Dedifferentiated amniotic fluid mesenchymal stem cell (primary cell): ENCODE measurements at regions not wholly inside any gene's neighbourhood (a gene's known extent, or its start where the extent isn't known, plus 50 kb on each side); places are given as distances from the start of the nearest gene placed in this dataset.
"Not testable (repeated sequence)": the region's sequence is repeated elsewhere in the genome, so short reads cannot be mapped to it uniquely, and the experiment has no call there.

ENCODE experiments used
- DNase-seq: peaks from one replicate; pipeline ENCODE4 v3.0.0-alpha.2; 2016; ENCODE audit errors: extremely low spot score

DNA sequence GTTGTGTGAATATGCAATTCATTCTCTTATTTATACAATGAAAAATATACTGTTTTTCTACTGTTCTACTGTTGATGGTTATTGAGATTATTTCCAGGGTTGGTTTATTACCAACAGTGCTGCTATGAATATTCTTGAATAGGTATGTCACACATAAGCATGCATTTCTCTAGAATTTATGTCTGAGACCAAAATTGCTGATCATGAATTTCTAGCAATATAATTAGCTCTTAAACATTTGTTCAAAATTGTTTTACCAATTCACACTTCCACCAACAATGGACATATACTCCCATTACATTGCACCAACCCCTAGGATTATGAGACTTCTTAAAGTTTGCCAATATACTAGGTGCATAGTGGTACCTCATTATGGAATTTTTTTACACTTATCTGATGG, 164.1 kb upstream of the KCNQ5 start:
- no peak for DNase-seq

DNA sequence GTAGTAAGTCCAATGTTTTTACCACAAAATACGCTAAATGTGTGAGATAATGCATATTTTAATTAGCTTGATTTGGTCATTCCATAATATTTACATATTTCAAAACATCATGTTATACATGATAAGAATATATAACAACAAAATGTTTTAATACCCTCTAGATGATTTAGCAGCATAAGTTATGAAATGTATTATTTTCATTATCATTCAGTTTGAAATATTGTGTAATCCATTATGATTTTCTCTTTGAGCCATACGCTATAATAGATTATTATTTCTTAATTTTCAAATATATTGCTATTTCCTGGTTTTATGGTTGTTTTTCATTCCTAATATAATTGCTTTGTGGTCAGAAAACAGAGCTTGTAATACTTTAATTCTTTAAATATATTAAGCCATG, 163.3 kb upstream of the KCNQ5 start:
- DNase-seq: no peak

DNA sequence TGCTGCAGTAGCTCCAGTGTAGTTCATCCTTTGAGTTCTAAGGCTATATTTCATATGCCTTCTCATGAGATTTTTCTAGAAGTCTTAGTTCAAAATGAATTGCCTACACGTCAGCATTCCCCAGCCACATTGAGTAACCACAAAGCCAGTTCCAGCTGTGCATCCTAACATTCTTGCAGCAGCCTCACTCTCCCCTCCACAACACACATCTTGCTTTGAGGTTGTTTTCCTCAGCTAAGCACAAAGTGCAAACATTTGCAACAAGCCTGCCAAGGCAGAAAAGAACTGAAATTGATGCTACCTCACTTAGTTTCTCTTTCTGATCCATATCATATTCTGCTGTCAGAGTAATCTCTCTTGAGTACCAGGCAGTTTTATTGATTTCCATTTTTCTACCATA, 160.7 kb upstream of the KCNQ5 start:
- DNase-seq: peak; percentile 39

DNA sequence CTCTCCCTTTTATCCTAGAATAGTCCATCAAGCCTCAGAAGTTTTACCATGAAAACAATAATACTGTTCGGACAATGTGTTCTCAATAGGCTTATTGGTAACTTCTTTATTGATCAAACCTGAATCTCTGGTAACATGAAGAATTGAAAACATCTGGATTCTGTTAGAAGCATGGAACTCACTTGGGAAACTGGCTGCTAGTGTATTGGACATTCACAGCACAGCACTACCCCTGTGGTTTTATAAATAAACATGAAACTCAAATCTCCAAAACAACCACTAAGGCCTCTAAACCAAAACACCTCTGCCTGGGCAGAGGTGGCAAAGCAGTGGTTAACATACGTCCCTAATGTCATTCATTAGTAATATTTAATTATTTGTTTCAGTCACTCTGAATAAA, 157.6 kb upstream of the KCNQ5 start:
- DNase-seq: no peak

DNA sequence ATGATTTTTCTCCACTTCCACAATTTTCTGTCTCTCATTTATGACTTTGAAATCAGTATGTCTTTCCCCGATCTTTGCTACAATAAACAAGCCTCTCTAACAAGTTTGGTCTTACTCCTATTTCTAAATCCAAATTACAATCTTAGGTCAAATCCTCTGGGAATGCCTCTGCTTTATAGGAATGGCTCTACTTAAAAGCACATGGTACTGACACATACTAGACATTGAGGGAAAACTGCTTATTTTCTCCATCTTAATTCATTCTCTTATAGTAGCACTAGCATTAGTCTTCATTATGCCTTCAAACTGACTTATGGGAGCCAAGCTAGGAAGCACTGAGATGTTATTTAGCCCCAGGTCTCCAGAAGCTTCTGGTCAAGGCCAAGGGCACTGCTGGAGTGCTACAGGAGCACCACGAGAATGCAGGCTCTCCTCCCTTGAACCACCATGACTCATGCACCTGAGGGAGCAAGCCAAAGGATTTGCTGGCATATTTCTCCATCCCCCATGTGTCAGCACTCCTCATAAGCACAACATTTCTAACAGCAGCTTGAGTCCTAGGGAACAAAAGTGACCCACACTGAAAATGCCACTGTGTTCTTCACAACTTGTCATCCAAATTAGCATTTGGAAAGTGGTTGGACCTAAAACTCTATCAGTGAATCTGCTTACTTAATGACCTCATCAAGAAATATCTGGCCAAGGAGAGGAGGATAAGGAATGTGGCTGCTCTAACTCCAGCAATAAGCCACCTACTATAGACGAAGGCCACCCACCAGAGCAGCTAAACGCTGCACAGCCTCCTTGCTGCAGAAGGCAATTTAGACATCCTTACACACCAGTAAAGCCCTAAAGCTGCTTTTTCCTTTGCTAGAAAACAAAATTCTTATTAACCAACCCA, 156.8 kb upstream of the KCNQ5 start:
- DNase-seq: peak; percentile 24

DNA sequence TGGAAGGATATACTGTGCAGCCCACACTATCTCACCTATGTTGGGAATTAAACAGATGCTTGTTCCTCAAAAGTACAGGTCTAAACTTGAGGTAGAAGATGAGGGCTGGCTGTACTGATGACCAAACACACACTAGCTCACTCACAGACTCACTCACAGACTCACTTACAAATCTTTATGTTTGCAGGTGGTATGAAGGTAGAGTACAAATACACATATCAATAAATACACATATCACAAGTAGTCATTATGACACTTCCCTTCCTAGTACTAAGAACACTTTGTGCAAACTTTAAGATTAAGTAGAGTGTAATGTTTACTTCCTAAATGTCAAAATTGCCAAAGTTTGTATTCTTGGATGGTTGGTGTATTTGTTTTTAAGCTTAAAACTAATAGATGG, 155.4 kb upstream of the KCNQ5 start:
- no peak for DNase-seq

DNA sequence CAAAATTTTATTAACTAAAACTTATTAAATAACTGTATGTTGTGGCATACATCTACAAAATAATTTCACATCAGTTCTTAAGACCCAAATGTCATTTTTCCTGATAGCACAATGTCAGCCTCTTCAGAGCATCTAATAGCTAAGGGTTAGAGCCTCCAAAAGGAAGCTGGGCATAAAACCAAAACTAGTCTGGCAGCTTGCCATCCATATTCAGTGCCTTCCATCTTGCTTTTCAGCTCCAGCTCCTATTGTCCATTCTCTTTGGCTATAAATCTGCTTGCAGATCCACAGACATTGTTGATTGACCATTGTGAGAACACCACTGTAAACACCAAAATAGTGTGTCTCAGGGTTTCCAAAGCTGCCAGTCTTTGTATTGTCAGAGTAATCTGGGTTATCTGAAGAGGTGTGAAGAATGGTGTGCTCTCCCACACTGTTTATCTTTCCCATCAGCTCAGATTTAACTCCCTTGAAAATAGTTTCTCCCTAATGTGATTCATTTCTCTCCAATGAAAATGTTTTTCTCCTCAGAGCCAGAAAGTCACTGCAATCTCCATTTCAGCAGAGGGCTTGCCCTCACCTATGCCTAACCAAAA, 154.8 kb upstream of the KCNQ5 start:
- no peak for DNase-seq

DNA sequence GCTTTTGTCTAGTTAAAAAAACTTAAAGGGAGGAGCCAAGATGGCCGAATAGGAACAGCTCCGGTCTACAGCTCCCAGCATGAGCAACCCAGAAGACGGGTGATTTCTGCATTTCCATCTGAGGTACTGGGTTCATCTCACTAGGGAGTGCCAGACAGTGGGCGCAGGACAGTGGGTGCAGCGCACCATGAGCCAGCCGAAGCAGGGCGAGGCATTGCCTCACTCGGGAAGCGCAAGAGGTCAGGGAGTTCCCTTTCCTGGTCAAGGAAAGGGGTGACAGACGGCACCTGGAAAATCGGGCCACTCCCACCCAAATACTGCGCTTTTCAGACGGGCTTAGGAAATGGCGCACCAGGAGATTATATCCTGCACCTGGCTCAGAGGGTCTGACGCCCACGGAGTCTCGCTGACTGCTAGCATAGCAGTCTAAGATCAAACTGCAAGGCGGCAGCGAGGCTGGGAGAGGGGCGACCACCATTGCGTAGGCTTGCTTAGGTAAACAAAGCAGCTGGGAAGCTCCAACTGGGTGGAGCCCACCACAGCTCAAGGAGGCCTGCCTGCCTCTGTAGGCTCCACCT, 152.4 kb upstream of the KCNQ5 start:
- DNase-seq: not testable (repeated sequence)

DNA sequence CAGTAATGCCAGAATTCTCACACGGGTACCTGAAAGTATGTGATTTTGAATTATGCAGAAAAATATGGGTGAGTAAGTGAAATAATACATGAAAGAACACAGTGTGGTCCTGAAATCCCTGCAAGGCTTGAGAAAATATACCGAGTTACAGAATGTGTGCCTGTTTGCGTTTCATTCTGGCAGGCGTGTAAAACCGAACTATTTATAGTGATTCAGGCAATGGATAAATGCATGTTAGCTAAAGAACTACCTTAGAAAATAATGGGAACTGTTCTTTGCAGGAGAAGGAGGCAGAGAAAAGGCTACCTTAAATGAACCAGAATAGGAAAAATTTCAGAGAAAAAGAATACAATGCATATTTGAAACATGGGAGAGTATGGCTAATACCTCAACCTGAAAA, 145.8 kb upstream of the KCNQ5 start:
- DNase-seq: no peak

DNA sequence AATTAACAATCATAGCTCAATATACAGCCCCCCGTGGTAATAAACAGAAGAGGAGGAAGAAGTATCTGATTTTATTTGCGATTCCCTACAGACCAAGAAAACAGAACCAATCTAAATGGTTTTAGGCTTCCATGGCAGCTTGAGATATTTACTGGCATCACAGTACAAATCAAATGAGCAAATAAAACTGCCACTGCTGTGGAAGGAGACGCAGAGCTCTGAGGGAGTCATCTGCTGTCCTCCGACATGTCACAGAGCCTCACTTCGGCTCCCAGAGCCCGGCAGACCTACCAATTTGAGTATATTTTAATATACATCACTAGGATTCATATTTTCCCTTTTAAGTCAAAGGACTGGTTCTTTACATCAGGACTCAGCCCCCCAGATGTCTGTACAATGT, 145.2 kb upstream of the KCNQ5 start:
- no peak for DNase-seq

DNA sequence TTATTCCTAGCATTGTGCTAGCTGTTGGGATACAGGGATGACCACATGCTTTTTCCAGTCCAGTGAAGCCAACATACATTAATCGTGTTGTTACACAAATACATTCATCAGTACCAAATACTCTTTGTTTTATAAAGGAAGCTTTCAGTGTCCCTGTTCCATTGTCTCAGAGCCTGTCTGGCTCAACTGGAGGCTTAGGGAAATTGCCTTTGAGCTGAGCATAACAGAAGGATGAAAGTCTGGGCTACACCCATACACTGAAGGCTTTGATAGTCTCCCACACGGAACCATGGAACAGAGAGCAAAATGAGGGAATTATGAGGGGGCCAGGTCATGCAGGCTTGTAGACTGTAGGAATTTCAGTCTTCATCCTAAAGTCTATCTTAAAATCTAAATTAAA, 126.4 kb upstream of the KCNQ5 start:
- no peak for DNase-seq

DNA sequence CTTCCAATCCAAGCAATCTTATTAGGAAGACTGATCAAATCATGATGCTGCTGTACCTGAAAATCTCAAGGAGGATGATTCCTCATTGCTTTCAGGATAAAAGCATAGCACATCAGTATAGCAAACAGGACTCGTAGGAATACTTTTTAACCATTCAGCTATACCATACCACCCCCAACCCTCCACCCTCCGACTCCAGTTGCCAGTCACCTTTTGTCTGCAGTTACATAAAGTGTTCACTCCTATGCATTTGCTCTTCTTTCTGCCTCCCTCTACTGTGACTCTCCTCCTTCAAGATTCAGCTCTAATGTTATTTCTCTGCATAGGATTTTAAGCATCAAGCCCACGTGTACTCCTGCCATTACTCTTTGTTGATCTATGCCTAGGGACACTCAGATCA, 124.7 kb upstream of the KCNQ5 start:
- DNase-seq: no peak

DNA sequence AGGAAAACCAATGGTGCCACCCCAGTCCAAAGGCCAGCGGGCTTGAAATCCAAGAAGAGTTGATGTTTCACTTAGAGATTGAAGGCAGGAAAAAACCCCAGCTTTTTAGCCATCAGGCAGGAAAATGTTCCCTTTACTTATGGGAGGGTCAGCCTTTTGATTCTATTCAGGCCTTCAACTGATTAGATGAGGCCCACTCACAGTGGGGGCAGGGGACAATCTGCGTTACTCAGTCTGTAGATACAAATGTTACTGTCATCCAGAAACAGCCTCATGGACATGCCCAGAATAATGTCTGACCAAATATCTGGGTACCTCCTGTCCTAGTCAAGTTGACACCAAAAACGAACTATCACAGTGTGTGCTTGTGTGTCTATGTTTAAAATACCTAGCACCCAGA, 121.2 kb upstream of the KCNQ5 start:
- no peak for DNase-seq

DNA sequence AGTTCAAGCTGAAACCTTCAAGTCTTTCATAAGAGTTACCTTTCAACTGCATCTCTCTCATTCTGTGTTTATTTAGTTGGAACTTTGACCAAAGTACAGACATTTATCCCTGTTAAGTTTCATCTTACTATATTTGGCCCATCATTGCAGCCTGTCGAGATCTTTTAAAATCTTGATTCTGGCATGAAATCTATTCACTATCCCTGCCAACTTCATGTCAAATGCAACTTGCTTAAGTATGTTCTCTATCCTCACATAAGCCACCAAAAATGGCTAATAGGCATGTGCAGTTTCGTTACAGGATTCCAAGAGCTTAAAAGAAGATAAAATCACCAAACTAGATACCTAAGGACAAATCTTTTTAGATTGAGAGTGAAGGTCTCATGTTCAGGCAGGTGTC, 117.5 kb upstream of the KCNQ5 start:
- DNase-seq: peak; percentile 17

DNA sequence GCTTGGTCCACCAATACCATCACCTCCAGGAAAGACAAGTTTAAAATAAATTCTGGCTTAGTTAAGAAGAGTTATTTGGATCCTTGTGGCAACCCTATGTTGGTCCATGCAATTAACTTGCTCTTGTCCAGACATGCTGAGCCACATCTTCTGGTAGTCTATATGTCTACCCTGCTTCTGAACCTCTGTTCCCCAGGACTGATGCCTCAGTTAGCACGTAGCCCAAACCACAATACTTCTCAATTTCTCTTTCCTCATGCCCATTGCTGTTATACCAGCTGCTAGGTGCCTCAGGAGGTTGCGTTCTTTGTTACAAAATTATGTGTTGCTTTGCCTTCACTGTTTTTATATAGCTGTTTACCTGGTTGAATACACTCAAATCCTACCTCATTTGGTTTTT, 116.4 kb upstream of the KCNQ5 start:
- no peak for DNase-seq

DNA sequence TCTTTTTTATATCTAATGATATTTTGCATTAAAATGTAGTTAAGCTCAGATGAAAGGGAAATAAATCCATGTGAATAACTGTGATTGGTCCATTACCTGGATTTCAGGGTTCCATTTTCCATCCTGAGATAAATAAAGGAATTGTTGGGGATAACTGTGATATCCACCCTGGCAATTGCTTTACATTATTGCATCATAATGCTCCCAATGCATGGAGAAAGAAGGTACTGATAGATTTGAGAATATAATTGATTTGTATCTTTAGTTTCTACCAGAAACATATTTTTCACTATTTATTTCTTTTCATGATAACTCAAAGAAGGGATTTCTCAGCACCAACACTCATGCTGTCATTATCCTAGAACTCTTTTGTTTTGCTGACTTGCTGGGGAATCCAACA, 102.0 kb upstream of the KCNQ5 start:
- no peak for DNase-seq

DNA sequence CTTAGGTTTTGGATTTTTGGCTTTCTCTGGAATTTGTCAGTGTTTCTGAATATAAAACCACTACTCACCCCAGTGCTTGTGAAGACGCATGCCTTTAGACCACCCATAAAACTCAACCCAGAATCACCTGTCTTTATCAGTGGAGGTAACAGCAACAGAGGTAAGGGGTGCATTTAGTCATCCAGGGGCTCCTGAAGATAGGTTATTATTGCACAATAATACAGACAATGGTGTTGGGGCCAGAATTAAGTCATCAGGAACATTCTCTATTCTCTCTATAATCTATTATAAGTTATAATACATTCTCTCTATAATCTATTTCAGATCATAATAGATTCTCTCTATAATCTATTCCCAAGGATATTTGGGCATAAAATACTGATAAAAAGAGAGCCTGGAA, 100.2 kb upstream of the KCNQ5 start:
- DNase-seq: no peak

DNA sequence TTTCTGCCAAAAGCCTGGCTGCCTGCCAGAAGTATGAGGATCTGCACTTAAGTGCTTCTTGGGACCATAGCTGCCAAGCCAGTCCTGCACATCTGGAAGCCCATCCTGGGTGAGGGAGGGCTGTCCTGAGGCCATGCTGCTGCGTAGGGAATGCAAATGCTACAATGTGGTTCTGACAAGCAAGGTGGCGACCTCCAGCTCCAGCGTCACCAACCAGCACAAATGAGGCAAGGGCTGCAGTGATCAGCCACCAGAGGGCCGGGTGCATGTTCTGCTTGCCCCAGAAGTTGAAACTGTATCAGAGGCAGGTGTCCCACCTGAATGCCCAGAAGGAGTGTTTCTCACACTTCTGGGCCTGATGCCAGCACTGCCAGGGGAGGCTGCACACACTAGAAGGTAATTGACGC, 99.1 kb upstream of the KCNQ5 start:
- no peak for DNase-seq

DNA sequence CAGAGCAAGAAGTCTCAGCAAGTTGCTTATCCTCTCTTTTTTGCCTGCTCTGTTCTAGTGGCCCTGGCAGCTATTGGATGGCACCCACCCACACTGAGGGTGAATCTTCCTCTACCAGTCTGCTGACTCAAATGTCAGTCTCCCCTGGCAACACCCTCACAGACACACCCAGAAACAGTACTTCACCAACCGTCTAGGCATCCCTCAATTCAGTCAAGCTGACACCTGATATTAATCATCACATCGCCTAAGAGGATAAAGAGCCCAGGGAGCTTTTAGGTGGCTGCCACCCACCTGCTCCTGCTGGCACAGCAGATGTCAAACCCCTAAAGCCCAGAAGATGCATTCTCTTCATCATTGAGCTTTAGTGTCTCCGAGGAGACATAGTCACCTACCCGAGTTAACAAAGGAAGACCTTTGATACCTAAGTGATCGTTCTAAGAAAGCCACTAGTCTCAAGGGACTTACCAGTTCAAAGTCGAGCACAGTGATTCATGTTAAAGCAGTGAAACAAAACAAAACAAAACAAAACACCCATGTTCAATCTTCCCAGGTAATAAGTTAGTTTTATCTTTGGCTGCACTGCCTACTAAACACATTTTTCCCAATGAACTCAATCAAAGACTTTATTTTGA, 97.7 kb upstream of the KCNQ5 start:
- no peak for DNase-seq

DNA sequence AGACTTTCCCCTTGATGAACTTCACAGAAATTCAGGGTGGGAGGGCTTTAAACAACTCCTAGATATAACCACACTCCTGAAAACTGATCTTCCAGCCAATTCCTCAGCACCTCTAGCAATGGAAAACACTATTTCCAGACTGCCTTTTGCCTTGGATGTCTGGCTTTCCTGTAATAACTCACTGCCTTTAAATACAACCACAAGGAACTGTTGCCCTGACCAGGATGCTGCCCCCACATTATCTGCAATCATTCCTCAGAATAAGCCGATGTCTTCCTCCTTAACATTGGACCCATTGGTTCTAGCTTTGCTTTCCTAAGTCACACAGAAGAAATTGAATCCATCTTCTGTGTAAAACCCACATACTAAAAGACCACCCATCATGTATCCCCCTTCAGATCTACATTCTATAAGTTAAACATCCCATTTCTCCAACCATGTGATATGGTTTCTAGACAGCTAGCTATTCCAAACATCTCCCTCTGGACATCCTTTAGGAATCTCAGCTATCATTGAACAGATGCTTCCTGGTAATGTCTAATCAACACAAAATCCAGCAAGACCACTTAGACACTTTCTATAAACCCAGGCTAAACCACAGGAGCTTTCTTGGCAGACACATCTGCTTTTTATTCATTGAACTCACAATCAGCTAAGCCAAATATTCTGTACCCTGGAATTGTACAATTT, 95.9 kb upstream of the KCNQ5 start:
- DNase-seq: no peak

DNA sequence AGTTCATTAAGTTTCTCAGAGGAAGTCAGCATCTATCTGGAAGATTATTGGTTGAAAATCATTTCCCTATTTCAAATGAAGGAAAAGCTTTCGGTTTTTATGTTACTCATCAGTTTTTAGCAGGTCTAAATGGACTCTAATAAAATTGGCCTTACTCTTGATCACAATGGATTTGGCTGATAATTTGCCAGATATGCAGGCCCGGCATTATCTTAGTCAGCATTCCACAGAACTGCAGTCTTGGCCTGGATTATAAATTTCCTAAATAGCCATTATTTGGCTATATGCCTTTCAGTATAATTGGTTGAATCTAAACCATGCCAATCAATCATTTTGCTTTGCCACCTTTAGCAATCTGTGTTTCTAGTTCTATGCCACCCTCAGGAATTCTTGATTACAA, 91.7 kb upstream of the KCNQ5 start:
- no peak for DNase-seq

DNA sequence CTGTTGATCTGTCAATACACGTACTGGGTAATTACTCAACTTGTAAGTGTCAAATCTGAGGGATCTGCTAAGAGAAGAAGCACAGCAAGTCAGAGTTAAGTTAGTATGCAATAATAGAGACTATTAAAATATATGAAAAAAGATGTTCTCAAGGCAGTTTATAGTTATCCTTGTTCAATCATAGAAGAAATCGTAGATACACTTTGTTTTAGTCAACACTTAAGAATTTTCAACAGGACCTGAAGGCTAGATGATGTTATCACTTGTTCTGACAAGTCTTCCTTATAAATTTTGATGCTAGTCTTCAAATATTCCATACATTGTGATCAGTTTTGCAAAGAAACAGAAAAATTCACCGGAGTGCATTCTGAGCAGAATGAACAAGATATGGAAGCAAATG, 91.1 kb upstream of the KCNQ5 start:
- DNase-seq: no peak
